HCT116 (cell line): ENCODE measurements at regions not wholly inside any gene's neighbourhood (a gene's known extent, or its start where the extent isn't known, plus 50 kb on each side); places are given as distances from the start of the nearest gene placed in this dataset.

Experiments used
- CBX3 ChIP-seq: IDR thresholded peaks from 2 replicates; pipeline ENCODE4 v1.6.1; 2012; ENCODE audit warnings: low read depth
- CTCF ChIP-seq, 3 experiments: fragments of 200-600 bp in 1 of 3; sonication (generic) in 1 of 3; IDR thresholded peaks in 2 of 3; conservative IDR thresholded peaks in 1 of 3; 2 replicates each; pipeline ENCODE4 v1.5.1; 2012 to 2017; ENCODE audit warnings: low read depth in 2 of 3, low read length in 2 of 3, antibody characterized with exemption in 1 of 3, borderline replicate concordance in 1 of 3, control low read depth in 1 of 3, mild to moderate bottlenecking in 1 of 3, mixed read lengths in 1 of 3, mixed run types in 1 of 3, moderate library complexity in 1 of 3; ENCODE audit not compliant: insufficient read depth in 1 of 3
- ELF1 ChIP-seq: IDR thresholded peaks from 2 replicates; pipeline ENCODE4 v1.6.1; 2012; ENCODE audit warnings: low read depth, borderline replicate concordance
- EZH2phosphoT487 ChIP-seq: fragments of 200-600 bp; IDR thresholded peaks from 2 replicates; pipeline ENCODE4 v1.6.1; 2018; ENCODE audit warnings: antibody characterized with exemption, borderline replicate concordance
- MAX ChIP-seq: IDR thresholded peaks from 2 replicates; pipeline ENCODE4 v1.6.1; 2012
- POLR2A ChIP-seq: IDR thresholded peaks from 2 replicates; pipeline ENCODE4 v1.7.0; 2011; ENCODE audit warnings: borderline replicate concordance; ENCODE audit not compliant: insufficient read depth, insufficient read length; ENCODE audit errors: extremely low read depth
- POLR2AphosphoS5 ChIP-seq: IDR thresholded peaks from 2 replicates; pipeline ENCODE4 v1.6.1; 2011; ENCODE audit warnings: mild to moderate bottlenecking, low read depth, low read length, moderate library complexity
- SP1 ChIP-seq: IDR thresholded peaks from 2 replicates; pipeline ENCODE4 v1.6.1; 2012; ENCODE audit warnings: low read depth
- SRF ChIP-seq: IDR thresholded peaks from 2 replicates; pipeline ENCODE4 v1.6.1; 2012; ENCODE audit warnings: low read depth
- TCF7L2 ChIP-seq: IDR thresholded peaks from 2 replicates; pipeline ENCODE4 v1.7.0; 2011; ENCODE audit warnings: borderline replicate concordance, inconsistent platforms; ENCODE audit not compliant: insufficient read depth, insufficient read length; ENCODE audit errors: extremely low read depth
- YY1 ChIP-seq: IDR thresholded peaks from 2 replicates; pipeline ENCODE4 v1.6.1; 2011; ENCODE audit warnings: low read length, low read depth, moderate library complexity, mild to moderate bottlenecking; ENCODE audit not compliant: insufficient replicate concordance; ENCODE audit errors: extremely low read depth
- ZNF274 ChIP-seq: fragments of 200-500 bp; sonication (Bioruptor generic); IDR thresholded peaks from 2 replicates; pipeline ENCODE4 v1.6.1; 2014; ENCODE audit warnings: mild to moderate bottlenecking, low read depth, low read length, inconsistent platforms

- TF ChIP-seq CTCF (IDR thresholded peaks at IDR 0.05 in 2 of 3, conservative IDR thresholded peaks at IDR 0.05 in 1 of 3; ENCODE audit: borderline replicate concordance in 1 of 3, insufficient read depth in 1 of 3, low read depth in 2 of 3, low read length in 2 of 3), result no peak
- no peak for TF ChIP-seq POLR2A
- no peak for TF ChIP-seq SRF
- TF ChIP-seq ELF1, result no peak
- TF ChIP-seq POLR2AphosphoS5, result no peak
- TF ChIP-seq EZH2phosphoT487, result no peak
- TF ChIP-seq ZNF274, result no peak
- no peak for TF ChIP-seq TCF7L2
- TF ChIP-seq MAX, result no peak
- TF ChIP-seq CBX3, result no peak
- TF ChIP-seq YY1, result no peak
- no peak for TF ChIP-seq SP1
Observed at GRCh38 chr9:12612211-12612770, 80.9 kb upstream of the TYRP1 start.
